GM08714 (cell line): ENCODE measurements at regions not wholly inside any gene's neighbourhood (a gene's known extent, or its start where the extent isn't known, plus 50 kb on each side); places are given as distances from the start of the nearest gene placed in this dataset.
"Not testable (repeated sequence)": the region's sequence is repeated elsewhere in the genome, so short reads cannot be mapped to it uniquely, and the experiment has no call there.

ENCODE experiments used
- H3K4me3 ChIP-seq: fragments of 200-500 bp; sonication (Bioruptor generic); 2 replicates; pipeline ENCODE4 v1.5.1; 2014; ENCODE audit warnings: mild to moderate bottlenecking, low read length, inconsistent platforms
- ZNF274 ChIP-seq: IDR thresholded peaks from 2 replicates; pipeline ENCODE4 v1.6.1; 2012; ENCODE audit warnings: mild to moderate bottlenecking, low read depth, low read length

DNA sequence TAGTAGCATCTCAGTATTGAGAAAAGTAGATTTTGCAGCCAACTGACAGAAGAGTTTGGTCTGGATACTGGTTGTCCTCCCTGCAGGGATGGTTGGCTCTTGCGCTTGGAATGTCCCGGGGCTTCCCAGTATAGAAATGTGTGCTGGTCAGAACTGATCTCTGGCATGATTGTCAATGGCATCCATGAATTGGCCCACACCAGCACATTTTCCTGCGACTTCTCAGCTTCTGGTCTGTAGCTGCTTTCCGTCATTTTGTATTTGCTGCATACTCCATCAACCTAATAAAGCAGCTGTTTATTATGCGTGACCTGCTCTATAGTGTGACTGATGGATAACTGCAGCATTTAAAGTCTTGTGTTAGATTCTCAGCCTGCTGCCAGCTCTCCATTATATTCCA, 203.7 kb downstream of the S1PR1 start:
- no peak for TF ChIP-seq ZNF274
- H3K4me3 ChIP-seq = no peak overlapping the region

DNA sequence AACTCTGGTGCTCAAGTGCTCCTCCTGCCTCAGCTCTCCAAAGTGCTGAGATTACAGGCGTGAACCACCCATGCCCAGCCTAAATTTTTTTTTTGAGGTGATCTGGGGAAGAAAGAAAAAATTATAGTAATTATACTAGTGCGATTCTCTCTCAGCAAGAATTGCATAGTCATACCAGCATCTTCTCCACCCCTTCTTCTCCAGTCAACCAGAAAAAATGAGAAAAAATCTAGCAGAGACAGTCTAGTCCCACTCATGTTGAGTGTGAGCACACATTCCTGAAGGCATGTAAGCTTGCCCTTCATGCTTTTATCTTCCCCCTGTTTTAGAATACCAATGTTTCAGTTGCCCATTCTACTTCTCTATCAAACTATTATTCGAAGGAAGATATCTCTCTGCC, 207.6 kb downstream of the S1PR1 start:
- TF ChIP-seq ZNF274 = no peak
- H3K4me3 ChIP-seq = no peak overlapping the region

DNA sequence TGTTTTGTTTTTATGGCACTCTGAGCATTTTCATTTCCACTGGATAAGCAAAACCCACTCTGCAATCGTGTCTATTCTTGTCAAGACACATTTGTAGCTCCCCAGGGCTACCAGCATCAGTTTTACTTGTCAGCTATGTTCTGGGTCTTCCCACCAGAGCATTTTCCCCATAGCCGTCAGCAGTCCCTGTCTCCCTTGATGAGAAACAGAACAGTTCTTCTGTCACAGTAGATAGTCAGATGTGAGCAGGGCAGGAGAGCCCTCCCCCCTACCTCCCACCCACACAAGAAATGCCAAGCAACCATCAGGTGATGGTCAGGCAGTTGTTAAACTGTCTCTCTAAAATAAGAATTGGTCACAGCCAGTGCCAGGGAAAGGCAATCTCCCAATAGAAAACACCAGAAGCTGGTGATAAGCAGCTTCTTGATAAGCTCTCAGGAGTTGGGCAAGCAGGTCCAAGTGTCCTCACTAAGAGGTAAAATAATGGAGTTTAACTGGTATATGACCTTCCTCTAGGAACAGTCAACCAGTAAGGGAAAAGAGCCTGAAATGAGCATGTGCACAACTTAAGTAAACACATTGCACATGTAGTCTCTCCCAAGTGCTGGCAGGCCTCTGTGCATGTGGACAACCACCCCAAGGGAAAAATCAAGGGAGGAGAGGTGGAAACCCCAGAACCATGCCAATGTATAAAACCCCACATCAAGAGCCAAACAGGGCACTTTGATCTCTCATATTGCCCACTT, 208.2 kb downstream of the S1PR1 start:
- TF ChIP-seq ZNF274 = no peak
- no peak overlapping the region for H3K4me3 ChIP-seq

DNA sequence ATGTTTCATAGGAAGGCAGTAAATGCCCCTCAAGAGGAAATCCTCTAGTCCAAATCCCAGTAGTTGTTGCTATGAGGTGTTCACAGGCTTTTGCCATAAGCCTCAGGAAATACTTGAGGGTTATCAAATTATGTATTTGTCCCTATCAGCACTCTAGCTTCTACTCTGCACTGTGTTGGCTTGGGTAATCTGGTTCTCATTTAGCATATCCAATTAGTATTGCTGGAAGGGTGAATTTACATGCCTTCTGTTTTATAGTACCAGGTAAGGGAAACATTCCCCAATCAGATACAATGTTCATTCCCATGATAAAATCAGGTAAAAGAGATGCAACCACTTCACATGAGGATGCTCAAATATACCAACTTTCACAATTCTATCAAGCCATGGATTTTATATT, 211.2 kb downstream of the S1PR1 start:
- no peak overlapping the region for H3K4me3 ChIP-seq
- TF ChIP-seq ZNF274 = no peak

DNA sequence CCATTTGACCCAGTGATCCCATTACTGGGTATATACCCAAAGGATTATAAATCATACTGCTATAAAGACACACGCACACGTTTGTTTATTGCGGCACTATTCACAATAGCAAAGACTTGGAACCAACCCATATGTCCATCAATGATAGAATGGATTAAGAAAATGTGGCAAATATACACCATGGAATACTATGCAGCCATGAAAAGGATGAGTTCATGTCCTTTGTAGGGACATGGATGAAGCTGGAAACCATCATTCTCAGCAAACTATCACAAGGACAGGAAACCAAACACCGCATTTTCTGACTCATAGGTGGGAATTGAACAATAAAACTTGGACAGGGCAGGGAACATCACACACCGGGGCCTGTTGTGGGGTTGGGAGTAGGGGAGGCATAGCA, 213.9 kb downstream of the S1PR1 start:
- not testable (repeated sequence) for H3K4me3 ChIP-seq

DNA sequence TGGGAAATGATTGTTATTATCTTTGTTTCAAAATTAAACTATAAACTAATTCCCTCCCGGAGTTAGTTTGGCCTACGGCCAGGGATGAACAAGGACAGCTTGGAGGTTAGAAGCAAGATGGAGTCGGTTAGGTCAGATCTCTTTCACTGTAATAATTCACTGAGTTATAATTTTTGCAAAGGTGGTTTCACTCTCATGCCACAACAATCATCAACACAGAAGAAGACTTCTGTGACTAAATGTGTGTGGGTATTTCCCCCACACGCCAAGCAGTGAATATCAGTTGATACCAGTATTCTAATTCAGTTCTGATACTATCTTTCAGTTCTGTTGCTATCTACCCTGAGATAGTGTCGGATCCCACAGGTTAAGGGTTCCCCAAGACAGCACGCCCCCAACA, 215.1 kb downstream of the S1PR1 start:
- TF ChIP-seq ZNF274 = no peak
- no peak overlapping the region for H3K4me3 ChIP-seq

DNA sequence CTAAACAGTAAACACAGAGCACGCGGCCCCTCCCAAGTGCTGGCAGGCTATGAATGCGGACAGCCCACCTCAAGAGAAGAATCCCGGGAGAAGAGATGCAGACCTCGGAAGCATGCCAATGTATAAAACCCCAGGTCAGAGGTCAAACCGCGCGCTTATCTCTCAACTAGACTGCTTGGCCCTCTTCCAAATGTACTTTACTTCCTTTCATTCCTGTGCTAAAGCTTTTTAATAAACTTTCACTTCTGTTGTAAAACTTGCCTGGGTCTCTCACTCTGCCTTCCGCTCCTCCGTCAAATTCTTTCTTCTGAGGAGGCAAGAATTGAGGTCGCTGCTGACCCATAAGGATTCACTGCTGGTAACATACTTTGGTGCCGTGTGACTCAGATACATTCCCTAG, 216.0 kb downstream of the S1PR1 start:
- H3K4me3 ChIP-seq = no peak overlapping the region
- no peak for TF ChIP-seq ZNF274

DNA sequence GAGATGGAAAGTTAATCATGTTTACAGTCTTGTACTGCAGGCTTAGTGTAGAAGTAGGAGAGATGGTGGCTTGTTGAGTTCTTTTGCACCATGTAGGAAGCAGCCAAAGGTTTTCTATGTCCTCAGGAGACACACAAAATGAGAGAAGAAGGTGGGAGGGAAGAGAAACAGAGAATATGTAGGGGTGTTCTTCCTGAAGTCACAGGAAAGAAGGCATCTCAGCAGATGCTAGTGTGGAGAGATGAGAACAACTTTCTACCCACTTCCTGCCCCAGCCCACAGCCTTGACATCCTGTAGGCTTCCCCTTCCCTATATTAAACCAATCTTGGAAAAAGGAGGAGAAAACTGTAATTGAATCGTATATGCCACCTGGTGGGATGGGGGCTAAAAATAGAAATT, 217.0 kb downstream of the S1PR1 start:
- TF ChIP-seq ZNF274 = no peak
- no peak overlapping the region for H3K4me3 ChIP-seq

DNA sequence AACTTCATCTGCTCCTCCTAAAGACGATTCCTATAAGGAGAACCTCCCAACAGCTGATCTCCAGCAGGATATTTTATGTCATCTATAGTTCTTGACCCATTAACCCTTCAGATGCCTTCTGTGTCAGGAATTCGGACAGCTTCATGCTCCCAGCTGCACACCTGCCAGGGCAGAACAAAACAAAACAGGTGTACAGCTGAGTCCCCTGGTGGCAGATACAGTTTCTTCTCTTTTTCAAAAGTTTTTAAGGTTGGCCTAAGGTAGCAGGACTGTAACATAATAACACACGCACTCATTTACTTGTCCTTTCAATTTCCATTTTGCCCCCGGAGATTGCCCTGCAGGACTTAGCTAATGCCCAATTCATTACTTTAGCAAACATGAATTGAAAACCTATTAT, 218.3 kb downstream of the S1PR1 start:
- TF ChIP-seq ZNF274 = no peak
- no peak overlapping the region for H3K4me3 ChIP-seq

DNA sequence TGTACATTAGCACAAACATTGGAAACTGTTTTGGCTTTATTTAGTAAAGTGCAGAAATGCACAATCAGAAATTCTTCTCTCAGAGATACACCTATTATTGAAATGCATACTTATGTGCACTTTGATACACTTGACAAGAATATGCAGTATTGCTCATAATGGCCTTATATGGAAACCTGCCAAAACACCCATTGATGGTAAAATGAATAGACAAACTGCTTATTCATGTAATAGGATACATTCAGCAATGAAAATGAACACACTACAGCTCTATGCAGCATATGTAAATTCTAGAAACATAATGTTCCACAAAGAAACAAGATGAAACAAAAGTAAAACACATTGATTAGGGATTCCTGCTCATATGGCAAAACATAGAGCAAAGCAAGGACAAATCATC, 223.9 kb downstream of the S1PR1 start:
- no peak for TF ChIP-seq ZNF274
- H3K4me3 ChIP-seq = no peak overlapping the region

DNA sequence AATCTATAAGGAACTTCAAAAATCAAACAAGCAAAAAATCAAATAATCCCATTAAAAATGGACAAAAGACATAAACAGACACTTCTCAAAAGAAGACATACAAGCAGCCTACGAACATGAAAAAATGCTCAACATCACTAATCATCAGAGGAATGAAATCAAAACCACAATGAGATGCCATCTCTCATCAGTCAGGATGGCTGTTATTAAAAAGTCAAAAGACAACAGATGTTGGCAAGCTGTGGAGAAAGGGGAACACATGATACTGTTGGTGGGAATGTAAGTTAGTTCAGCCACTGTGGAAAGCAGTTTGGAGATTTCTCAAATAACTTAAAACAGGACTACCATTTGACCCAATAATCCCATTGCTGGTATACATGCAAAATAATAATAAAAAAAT, 226.4 kb downstream of the S1PR1 start:
- H3K4me3 ChIP-seq = no peak overlapping the region
- TF ChIP-seq ZNF274 = no peak

DNA sequence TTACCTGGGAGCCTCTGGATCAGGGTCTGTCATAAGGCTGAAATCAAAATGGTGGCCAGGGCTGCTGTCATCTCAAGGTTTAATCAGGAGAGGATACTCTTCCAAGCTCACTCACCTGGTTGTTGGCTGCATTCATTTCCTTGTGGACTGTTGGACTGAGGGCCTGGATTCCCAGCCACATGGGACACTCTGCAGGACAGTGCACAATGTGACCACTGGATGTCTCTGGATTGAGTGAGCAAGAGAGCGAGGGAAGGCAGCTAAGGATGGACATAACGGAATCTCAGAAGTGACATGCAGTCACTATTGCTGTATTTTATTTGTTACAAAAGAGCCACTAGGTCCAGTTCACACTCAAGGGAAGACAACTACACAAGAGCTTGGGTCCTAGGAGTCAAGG, 229.1 kb downstream of the S1PR1 start:
- no peak overlapping the region for H3K4me3 ChIP-seq
- no peak for TF ChIP-seq ZNF274

DNA sequence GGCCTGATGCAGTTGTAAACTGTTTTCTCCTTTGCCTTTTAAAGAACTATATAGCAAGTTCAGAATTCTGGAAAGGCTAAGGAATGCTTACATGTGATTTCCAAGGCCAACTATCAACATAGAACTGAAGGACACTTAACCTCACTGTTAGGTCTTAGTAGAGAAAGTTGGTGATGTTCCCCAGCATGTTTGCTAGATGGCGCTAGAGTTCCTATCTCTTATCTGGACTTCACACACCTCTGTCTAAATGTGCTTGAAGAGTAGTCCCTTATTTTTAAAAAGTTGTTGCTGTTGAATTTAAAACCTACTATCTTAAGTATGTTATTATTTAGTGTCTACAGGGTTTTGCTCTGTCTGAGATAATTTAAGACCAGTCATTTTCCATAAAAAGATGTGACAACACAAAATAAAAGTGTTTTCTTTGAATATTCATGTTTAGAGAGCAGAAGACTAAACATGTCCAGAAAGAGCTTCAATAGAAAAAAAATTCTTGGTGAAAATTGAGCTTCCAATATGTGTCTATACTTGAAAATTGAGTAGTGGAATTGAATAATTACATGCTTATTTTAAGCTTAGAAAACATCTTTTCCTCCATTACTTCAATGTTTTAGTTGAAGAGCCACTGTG, 237.3 kb downstream of the S1PR1 start:
- H3K4me3 ChIP-seq = no peak overlapping the region
- TF ChIP-seq ZNF274 = no peak

DNA sequence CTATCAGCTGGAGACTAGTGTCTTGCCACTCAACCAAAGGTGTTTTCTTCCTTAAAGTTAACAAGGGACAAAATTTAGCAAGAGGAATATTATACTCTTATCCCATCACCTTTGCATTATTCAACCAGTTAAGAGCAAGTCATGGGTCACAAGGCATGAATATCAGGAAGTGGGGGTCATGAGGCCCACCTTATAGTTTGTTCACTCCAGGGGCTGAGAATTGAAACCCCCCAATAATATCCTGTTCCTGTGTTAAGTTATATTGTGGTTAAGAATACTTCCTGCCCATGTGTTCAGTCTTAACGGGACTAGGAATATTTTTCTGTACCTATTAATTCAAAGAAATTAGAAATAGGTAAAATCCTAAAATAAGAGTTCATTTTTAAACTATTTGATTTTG, 239.7 kb downstream of the S1PR1 start:
- TF ChIP-seq ZNF274 = no peak
- no peak overlapping the region for H3K4me3 ChIP-seq

DNA sequence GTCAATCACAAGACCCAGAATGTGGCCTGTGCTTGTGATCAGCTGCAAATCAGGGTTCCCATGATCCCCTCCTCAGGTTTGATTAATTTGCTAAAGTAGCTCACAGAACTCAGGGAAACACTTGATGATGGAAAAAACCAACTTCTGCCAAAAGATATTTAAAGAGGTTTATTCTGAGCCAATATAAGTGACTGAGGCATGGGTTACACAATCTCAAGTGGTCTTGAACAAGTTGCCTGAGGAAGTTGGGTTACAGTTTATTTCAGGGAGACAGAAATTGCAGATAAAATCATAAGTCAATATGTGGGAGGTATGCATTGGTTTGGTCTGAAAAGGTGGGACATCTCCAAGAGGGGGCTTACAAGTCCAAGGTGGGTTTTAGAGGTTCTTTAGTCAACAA, 243.1 kb downstream of the S1PR1 start:
- no peak overlapping the region for H3K4me3 ChIP-seq
- TF ChIP-seq ZNF274 = no peak

DNA sequence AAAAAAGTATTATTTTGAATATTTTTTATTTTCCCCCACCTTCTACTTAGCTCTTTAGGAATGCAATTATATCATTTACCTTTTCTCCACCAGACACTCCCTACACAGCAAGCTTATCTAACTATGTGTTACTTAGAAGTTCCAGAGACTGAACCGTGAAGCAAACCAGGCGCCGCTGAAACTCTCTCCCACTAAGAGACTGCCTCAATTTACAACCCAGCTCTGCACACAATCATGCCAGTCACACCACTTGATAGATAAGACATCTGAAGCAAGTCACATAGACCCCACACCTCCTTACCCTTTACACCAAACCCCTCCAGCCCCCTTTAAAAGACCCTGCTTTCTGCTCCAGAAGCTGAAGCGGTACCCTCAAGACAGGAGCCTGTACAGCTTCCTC, 245.5 kb downstream of the S1PR1 start:
- TF ChIP-seq ZNF274 = no peak
- H3K4me3 ChIP-seq = no peak overlapping the region
